MM.1S (cell line): ENCODE measurements at regions not wholly inside any gene's neighbourhood (a gene's known extent, or its start where the extent isn't known, plus 50 kb on each side); places are given as distances from the start of the nearest gene placed in this dataset.

Experiments used
- DNase-seq: peaks from one replicate; pipeline ENCODE4 v3.0.0-alpha.2; 2015
- H2AFZ ChIP-seq: fragments of 300-600 bp; sonication (generic); 2 replicates; pipeline ENCODE4 v1.6.0; 2016; ENCODE audit warnings: antibody characterized with exemption, low read length
- H3F3A ChIP-seq: fragments of 300-600 bp; sonication (generic); 2 replicates; pipeline ENCODE4 v1.6.1; 2016; ENCODE audit warnings: mild to moderate bottlenecking, antibody characterized with exemption, low read length, moderate library complexity, mixed read lengths; ENCODE audit not compliant: insufficient read depth
- H3K27ac ChIP-seq: fragments of 300-600 bp; sonication (generic); 2 replicates; pipeline ENCODE4 v1.5.1; 2016; ENCODE audit warnings: mild to moderate bottlenecking, low read length
- H3K27me3 ChIP-seq: fragments of 300-600 bp; sonication (generic); replicated peaks from 2 replicates; pipeline ENCODE4 v1.6.0; 2016; ENCODE audit warnings: low read length; ENCODE audit not compliant: insufficient read depth
- H3K36me3 ChIP-seq: fragments of 300-600 bp; sonication (generic); replicated peaks from 2 replicates; pipeline ENCODE4 v1.6.1; 2016; ENCODE audit warnings: mild to moderate bottlenecking, low read length, mixed read lengths; ENCODE audit not compliant: insufficient read depth
- H3K4me1 ChIP-seq: fragments of 300-600 bp; sonication (generic); 2 replicates; pipeline ENCODE4 v1.6.1; 2016; ENCODE audit warnings: low read length, mixed read lengths
- H3K4me2 ChIP-seq: fragments of 300-600 bp; sonication (generic); 2 replicates; pipeline ENCODE4 v1.6.0; 2016; ENCODE audit warnings: low read depth, low read length
- H3K4me3 ChIP-seq: fragments of 300-600 bp; sonication (generic); 2 replicates; pipeline ENCODE4 v1.5.1; 2016; ENCODE audit warnings: low read length, mixed read lengths
- H3K79me2 ChIP-seq: fragments of 300-600 bp; sonication (generic); 2 replicates; pipeline ENCODE4 v1.6.1; 2016; ENCODE audit warnings: mixed run types, low read length, mixed read lengths
- H3K9ac ChIP-seq: fragments of 300-600 bp; sonication (generic); 2 replicates; pipeline ENCODE4 v1.6.1; 2016; ENCODE audit warnings: low read length, mixed read lengths
- H3K9me2 ChIP-seq: fragments of 300-600 bp; sonication (generic); replicated peaks from 2 replicates; pipeline ENCODE4 v1.6.1; 2016; ENCODE audit warnings: mild to moderate bottlenecking, low read length, mixed read lengths; ENCODE audit not compliant: insufficient read depth
- H3K9me3 ChIP-seq: fragments of 300-600 bp; sonication (generic); replicated peaks from 2 replicates; pipeline ENCODE4 v1.6.1; 2016; ENCODE audit warnings: mild to moderate bottlenecking, low read length, mixed read lengths; ENCODE audit not compliant: insufficient read depth
- H4K20me1 ChIP-seq: fragments of 300-600 bp; sonication (generic); 2 replicates; pipeline ENCODE4 v1.6.1; 2016; ENCODE audit warnings: mild to moderate bottlenecking, low read length, moderate library complexity, mixed read lengths; ENCODE audit not compliant: insufficient read depth
- EZH2 ChIP-seq: fragments of 300-600 bp; sonication (generic); optimal IDR thresholded peaks from 2 replicates; pipeline ENCODE3; 2017; ENCODE audit warnings: low read depth, mild to moderate bottlenecking, antibody characterized with exemption, low read length, mixed read lengths
- EZH2phosphoT487 ChIP-seq: fragments of 300-600 bp; sonication (generic); IDR thresholded peaks from 2 replicates; pipeline ENCODE4 v1.6.1; 2018; ENCODE audit warnings: antibody characterized with exemption, low read length
- TF ChIP-seq, protein P1 (sequence below): fragments of 300-600 bp; sonication (generic); IDR thresholded peaks from 2 replicates; pipeline ENCODE4 v1.5.1; 2016; ENCODE audit warnings: antibody characterized with exemption, low read length, mixed read lengths

DNA sequence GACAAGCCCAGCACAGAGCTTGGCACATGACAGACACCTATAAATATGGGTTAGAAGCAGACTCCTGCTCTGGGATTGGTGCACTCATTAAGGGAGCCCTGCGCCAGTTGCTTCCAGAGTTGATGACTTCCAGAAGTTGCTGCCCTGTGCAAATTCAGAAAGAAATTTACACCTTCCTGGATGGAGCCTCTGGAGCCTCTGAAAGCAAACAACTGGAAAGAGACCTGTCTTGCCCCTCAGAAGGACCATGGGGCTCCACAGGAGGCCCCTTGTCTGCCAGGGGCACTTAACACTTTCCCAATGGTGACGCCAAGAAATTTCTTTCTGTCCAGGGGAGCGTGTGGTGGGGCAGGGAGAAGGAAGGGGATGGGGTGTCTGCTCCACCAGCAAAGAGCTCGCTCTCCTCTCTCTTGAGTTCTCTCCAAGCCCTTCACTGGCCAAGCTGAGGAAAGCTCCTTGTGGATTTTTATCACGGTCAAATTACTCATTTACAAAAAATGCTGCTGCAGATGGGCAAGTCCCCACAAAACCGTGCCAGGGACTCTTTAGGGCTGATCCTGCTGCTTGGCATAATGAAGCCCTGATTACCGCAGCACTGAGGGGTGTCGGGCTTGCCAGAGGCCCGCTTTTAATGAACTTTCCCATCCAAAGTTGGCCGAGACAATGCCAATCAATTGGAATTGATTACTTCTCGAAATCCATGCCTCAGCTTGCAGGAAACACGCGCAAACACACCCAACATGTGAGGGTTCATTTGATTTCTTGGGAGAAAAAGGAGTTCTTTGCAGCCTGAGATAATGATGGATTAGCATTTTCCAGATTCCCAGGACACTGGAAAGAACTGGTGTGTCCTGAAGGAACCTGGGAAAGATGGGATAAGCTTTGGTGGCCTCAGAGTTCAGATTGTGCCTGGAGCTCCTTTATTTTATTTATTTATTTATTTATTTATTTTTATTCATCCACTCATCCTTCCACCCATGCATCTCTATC lies 583.6 kb upstream of the CDH5 start:
- TF ChIP-seq, protein P1, sequence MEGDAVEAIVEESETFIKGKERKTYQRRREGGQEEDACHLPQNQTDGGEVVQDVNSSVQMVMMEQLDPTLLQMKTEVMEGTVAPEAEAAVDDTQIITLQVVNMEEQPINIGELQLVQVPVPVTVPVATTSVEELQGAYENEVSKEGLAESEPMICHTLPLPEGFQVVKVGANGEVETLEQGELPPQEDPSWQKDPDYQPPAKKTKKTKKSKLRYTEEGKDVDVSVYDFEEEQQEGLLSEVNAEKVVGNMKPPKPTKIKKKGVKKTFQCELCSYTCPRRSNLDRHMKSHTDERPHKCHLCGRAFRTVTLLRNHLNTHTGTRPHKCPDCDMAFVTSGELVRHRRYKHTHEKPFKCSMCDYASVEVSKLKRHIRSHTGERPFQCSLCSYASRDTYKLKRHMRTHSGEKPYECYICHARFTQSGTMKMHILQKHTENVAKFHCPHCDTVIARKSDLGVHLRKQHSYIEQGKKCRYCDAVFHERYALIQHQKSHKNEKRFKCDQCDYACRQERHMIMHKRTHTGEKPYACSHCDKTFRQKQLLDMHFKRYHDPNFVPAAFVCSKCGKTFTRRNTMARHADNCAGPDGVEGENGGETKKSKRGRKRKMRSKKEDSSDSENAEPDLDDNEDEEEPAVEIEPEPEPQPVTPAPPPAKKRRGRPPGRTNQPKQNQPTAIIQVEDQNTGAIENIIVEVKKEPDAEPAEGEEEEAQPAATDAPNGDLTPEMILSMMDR, result no peak
- TF ChIP-seq EZH2phosphoT487 (no peak), EZH2 (no peak)
- Histone ChIP-seq H3K9me2 (no peaks in the 10 kb centered on the region), H3K27ac (no peak overlapping the region), H3K27me3 (no peaks in the 10 kb centered on the region), H3K4me1 (no peaks in the 10 kb centered on the region), H3K4me2 (no peak overlapping the region), H3K9ac (no peak overlapping the region), H4K20me1 (no peaks in the 10 kb centered on the region), H3F3A (no peaks in the 10 kb centered on the region), H3K9me3 (no peaks in the 10 kb centered on the region), H3K36me3 (no peaks in the 10 kb centered on the region), H3K79me2 (no peaks in the 10 kb centered on the region), H3K4me3 (no peak overlapping the region), H2AFZ (no peak overlapping the region)
- no peak for DNase-seq

DNA sequence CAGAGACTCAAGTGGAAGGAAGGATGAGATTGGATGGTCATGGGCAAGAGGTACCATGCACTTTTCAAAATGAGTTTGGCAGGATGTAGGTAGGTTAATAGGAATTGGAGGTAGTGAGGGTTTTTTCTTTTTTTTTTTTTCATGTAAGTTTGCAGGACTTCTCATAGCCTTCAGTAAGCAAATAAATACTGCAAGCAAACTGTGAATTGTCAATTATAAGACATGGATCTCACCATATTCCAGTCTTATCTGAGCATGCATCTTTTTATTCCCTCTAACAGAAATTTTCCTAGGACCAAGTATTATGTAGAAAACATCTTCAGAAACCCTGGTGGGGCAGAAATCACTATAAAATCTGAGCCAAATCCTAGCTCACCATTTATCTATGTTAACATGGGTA lies 584.6 kb upstream of the CDH5 start:
- H3K79me2 ChIP-seq, result no peaks in the 10 kb centered on the region
- H3K27ac ChIP-seq, result no peak overlapping the region
- DNase-seq, result no peak
- no peak overlapping the region for H3K4me3 ChIP-seq
- no peak overlapping the region for H2AFZ ChIP-seq
- H3K27me3 ChIP-seq, result no peaks in the 10 kb centered on the region
- TF ChIP-seq EZH2phosphoT487 (no peak), EZH2 (no peak)
- TF ChIP-seq, protein P1, result no peak
- no peaks in the 10 kb centered on the region for H3K9me3 ChIP-seq
- H3K4me1 ChIP-seq, result no peaks in the 10 kb centered on the region
- H3K9ac ChIP-seq, result no peak overlapping the region
- H3K4me2 ChIP-seq, result no peak overlapping the region
- no peaks in the 10 kb centered on the region for H4K20me1 ChIP-seq
- H3F3A ChIP-seq, result no peaks in the 10 kb centered on the region
- H3K9me2 ChIP-seq, result no peaks in the 10 kb centered on the region
- H3K36me3 ChIP-seq, result no peaks in the 10 kb centered on the region

DNA sequence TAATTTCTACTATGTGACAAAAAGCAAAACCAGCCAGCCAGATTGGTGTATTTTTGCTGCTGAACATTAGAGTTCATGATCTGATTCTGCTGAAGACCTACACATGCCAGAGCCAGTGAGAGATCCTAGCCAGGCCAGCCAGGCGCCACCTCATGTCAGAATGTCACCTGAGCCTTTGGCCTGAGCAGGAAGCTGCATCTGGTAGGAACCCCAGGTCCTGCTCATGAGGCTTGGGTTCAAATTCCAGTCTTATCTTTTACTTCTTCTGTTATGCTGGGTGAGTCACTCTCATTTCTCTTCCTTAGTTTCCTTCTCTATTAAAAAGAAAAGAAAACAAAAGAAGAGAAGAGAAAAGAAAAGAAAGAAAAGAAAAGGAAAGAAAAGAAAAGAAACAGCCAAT lies 585.1 kb upstream of the CDH5 start:
- Histone ChIP-seq H3K9me3 (no peaks in the 10 kb centered on the region), H3K27me3 (no peaks in the 10 kb centered on the region), H3K79me2 (no peaks in the 10 kb centered on the region), H3K4me2 (no peak overlapping the region), H3K9me2 (no peaks in the 10 kb centered on the region), H3K27ac (no peak overlapping the region), H3K9ac (no peak overlapping the region), H2AFZ (no peak overlapping the region), H4K20me1 (no peaks in the 10 kb centered on the region), H3K4me1 (no peaks in the 10 kb centered on the region), H3K4me3 (no peak overlapping the region), H3F3A (no peaks in the 10 kb centered on the region), H3K36me3 (no peaks in the 10 kb centered on the region)
- no peak for DNase-seq
- TF ChIP-seq EZH2phosphoT487, result no peak

DNA sequence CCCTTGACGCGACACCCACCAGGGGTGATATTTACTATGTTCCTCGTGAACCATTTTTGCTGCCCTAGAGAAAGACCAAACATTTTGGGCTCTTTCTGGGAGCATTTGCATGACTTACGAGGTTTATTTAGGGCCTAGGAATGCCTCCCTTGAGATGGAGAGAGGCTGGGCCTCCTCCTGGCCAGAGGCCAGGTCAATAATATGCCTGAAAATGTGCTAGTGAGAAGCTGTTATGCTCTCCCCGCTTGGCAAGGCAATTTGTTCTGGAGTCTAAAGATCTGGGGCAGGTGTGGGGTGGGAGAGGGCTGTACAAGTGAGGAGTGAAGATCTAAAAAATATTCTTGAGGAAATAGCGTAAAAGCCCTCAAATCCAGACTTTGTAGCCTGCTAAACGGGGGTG lies 587.3 kb upstream of the CDH5 start:
- no peak overlapping the region for H3K4me2 ChIP-seq
- DNase-seq, result no peak
- no peaks in the 10 kb centered on the region for H3F3A ChIP-seq
- H3K27ac ChIP-seq, result no peak overlapping the region
- H3K9me2 ChIP-seq, result no peaks in the 10 kb centered on the region
- H4K20me1 ChIP-seq, result no peaks in the 10 kb centered on the region
- TF ChIP-seq EZH2phosphoT487, result no peak
- no peak for TF ChIP-seq EZH2
- no peaks in the 10 kb centered on the region for H3K27me3 ChIP-seq
- no peak overlapping the region for H2AFZ ChIP-seq
- H3K4me1 ChIP-seq, result no peaks in the 10 kb centered on the region
- H3K79me2 ChIP-seq, result no peaks in the 10 kb centered on the region
- H3K4me3 ChIP-seq, result no peak overlapping the region
- no peaks in the 10 kb centered on the region for H3K36me3 ChIP-seq
- H3K9me3 ChIP-seq, result no peaks in the 10 kb centered on the region
- no peak overlapping the region for H3K9ac ChIP-seq
